Natural killer cell (primary cell): ENCODE measurements at regions not wholly inside any gene's neighbourhood (a gene's known extent, or its start where the extent isn't known, plus 50 kb on each side); places are given as distances from the start of the nearest gene placed in this dataset.

Source experiments
- ATAC-seq, 3 donors: fragments of 150-1000 bp in 2 of 3; fragments of 200-7000 bp in 1 of 3; cut with Tn5 transposase; 1 replicate in 1 of 3; 2 replicates in 2 of 3; pipeline ENCODE4 v1.10.0; 2021; ENCODE audit warnings: mild to moderate bottlenecking in 2 of 3, moderate library complexity in 2 of 3
- DNase-seq, 2 donors: peaks; one replicate each; pipeline versions ENCODE4 v3.0.0 to v3.0.0-alpha.2; 2013 to 2021; ENCODE audit warnings: mixed read lengths in 1 of 2
- H3K27ac ChIP-seq: one replicate; pipeline ENCODE4 v1.5.1; 2013; ENCODE audit warnings: mild to moderate bottlenecking, low read length
- H3K27me3 ChIP-seq: one replicate; pipeline ENCODE4 v1.6.1; 2013; ENCODE audit warnings: low read length; ENCODE audit not compliant: control insufficient read depth, insufficient read depth
- H3K36me3 ChIP-seq: one replicate; pipeline ENCODE4 v1.6.1; 2013; ENCODE audit warnings: low read length; ENCODE audit not compliant: control insufficient read depth, insufficient read depth
- H3K4me1 ChIP-seq: one replicate; pipeline ENCODE4 v1.6.1; 2013; ENCODE audit warnings: low read length; ENCODE audit not compliant: control insufficient read depth, insufficient read depth
- H3K4me3 ChIP-seq: one replicate; pipeline ENCODE4 v1.5.1; 2013; ENCODE audit warnings: low read length
- H3K9me3 ChIP-seq: one replicate; pipeline ENCODE4 v1.6.1; 2013; ENCODE audit warnings: low read length; ENCODE audit not compliant: control insufficient read depth, insufficient read depth
- H3K27ac Mint-ChIP-seq, 2 donors: one replicate each; pipeline ENCODE4 v1.8.0; 2022; ENCODE audit warnings: mild to moderate bottlenecking in 2 of 2, mixed read lengths in 2 of 2, moderate library complexity in 1 of 2
- H3K27me3 Mint-ChIP-seq, 2 donors: one replicate each; pipeline ENCODE4 v1.8.0; 2022; ENCODE audit warnings: low read depth in 2 of 2, mixed read lengths in 2 of 2
- H3K36me3 Mint-ChIP-seq: one replicate; pipeline ENCODE4 v1.8.0; 2022; ENCODE audit warnings: mixed read lengths
- H3K4me1 Mint-ChIP-seq, 2 donors: one replicate each; pipeline ENCODE4 v1.8.0; 2022; ENCODE audit warnings: mixed read lengths in 2 of 2
- H3K4me3 Mint-ChIP-seq: one replicate; pipeline ENCODE4 v1.8.0; 2022; ENCODE audit warnings: mild to moderate bottlenecking, moderate library complexity, mixed read lengths
- H3K9me3 Mint-ChIP-seq, 2 donors: one replicate each; pipeline ENCODE4 v1.8.0; 2022; ENCODE audit warnings: mixed read lengths in 2 of 2
- CTCF ChIP-seq: fragments of 200-600 bp; IDR thresholded peaks from one replicate; pipeline ENCODE4 v1.8.0; 2022; ENCODE audit warnings: antibody characterized with exemption
- WGBS: methylation state at CpG from one replicate; pipeline ENCODE4 v1.1.7; 2013; ENCODE audit warnings: missing lambda C conversion rate; ENCODE audit not compliant: insufficient coverage; 5-methylcytosine and 5-hydroxymethylcytosine counted together
- intact Hi-C: fragments of 100-400 bp; cut with micrococcal nuclease; formaldehyde crosslinking; loops from one replicate; pipeline ENCODE4 v1.14.2; 2022

GRCh38 chr10:128498746-128499145 lies 372.5 kb upstream of the MKI67 start:
- Histone ChIP-seq H3K27me3 (no peaks in the 10 kb centered on the region), H3K27ac (no peak overlapping the region), H3K36me3 (no peaks in the 10 kb centered on the region), H3K4me1 (no peaks in the 10 kb centered on the region), H3K4me3 (no peak overlapping the region), H3K9me3 (no peaks in the 10 kb centered on the region)
- intact Hi-C loops, result no loop called here
- no peak for TF ChIP-seq CTCF
- no peaks in the 10 kb centered on the region for H3K27me3 Mint-ChIP-seq
- H3K4me3 Mint-ChIP-seq, result no peak overlapping the region
- H3K9me3 Mint-ChIP-seq, result no peaks in the 10 kb centered on the region
- WGBS, result 78% methylated on average over 5 of the region's 5 CpGs
- H3K36me3 Mint-ChIP-seq, result no peaks in the 10 kb centered on the region
- no peaks in the 10 kb centered on the region for H3K4me1 Mint-ChIP-seq
- DNase-seq, result no peak
- no peak for ATAC-seq
- no peak overlapping the region for H3K27ac Mint-ChIP-seq

DNA sequence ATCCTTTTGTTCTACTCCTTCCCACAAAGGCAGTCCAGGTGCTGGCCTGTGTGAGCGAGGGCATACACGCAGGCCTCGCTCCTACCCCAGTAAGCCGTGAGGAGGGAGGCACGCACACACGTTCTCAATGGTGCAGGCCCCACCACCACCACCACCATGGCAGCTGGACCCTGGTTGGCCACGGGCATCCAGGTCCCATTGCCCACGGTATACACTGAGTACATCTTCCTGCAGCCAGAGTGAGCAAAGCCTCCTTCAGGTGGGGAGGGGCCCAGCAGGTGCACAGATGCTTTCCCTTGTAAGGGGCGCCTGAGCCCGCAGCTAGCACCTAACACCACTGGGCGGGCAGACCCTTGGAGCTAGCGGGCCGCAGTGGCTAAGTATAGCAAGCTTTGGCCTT lies 373.3 kb upstream of the MKI67 start:
- intact Hi-C loops, result no loop called here
- H3K4me3 Mint-ChIP-seq, result no peak overlapping the region
- Histone ChIP-seq H3K36me3 (no peaks in the 10 kb centered on the region), H3K27me3 (no peaks in the 10 kb centered on the region), H3K9me3 (no peaks in the 10 kb centered on the region), H3K4me1 (no peaks in the 10 kb centered on the region), H3K27ac (no peak overlapping the region), H3K4me3 (no peak overlapping the region)
- ATAC-seq (peak in 1 of 3 donors; percentile 3), DNase-seq (no peak)
- no peaks in the 10 kb centered on the region for H3K27me3 Mint-ChIP-seq
- 92% methylated on average over 13 of the region's 13 CpGs for WGBS
- H3K9me3 Mint-ChIP-seq, result no peaks in the 10 kb centered on the region
- no peak overlapping the region for H3K27ac Mint-ChIP-seq
- TF ChIP-seq CTCF, result no peak
- H3K4me1 Mint-ChIP-seq, result no peaks in the 10 kb centered on the region
- H3K36me3 Mint-ChIP-seq, result no peaks in the 10 kb centered on the region

GRCh38 chr10:128499956-128500355 lies 373.7 kb upstream of the MKI67 start:
- no peaks in the 10 kb centered on the region for H3K36me3 Mint-ChIP-seq
- WGBS, result 56% methylated on average over 12 of the region's 12 CpGs
- no peak for ATAC-seq

More at GRCh38 chr10:128499956-128500355, 373.7 kb upstream of the MKI67 start:
- Histone ChIP-seq H3K4me1 (no peaks in the 10 kb centered on the region), H3K4me3 (no peak overlapping the region), H3K27me3 (no peaks in the 10 kb centered on the region), H3K9me3 (no peaks in the 10 kb centered on the region), H3K36me3 (no peaks in the 10 kb centered on the region), H3K27ac (no peak overlapping the region)
- Mint-ChIP-seq H3K4me1 (no peaks in the 10 kb centered on the region), H3K27ac (no peak overlapping the region), H3K27me3 (peaks cover 0 to 1% of the 10 kb centered on the region in 2 donors), H3K4me3 (no peak overlapping the region), H3K9me3 (no peaks in the 10 kb centered on the region)
- intact Hi-C loops, result no loop called here
- no peak for DNase-seq
- TF ChIP-seq CTCF, result no peak
